ENCODE measurements at regions not wholly inside any gene's neighbourhood (a gene's known extent, or its start where the extent isn't known, plus 50 kb on each side); places are given as distances from the start of the nearest gene placed in this dataset.
"Not testable (repeated sequence)": the region's sequence is repeated elsewhere in the genome, so short reads cannot be mapped to it uniquely, and the experiment has no call there.

- no peak for DNase-seq (ENCODE audit: low read depth in 1 of 2, low spot score in 1 of 2)
- 71% methylated on average over 11 of the region's 11 CpGs for WGBS (ENCODE audit: missing lambda C conversion rate)
- POLR2A ChIA-PET = no interaction called here
- no peak for FAIRE-seq
- H3K27ac ChIP-seq = no peak overlapping the region
- H3K4me1 ChIP-seq = peaks cover 3% of the 10 kb centered on the region; the same call in 1 of the 3 replicates
- no peak overlapping the region for H3K4me2 ChIP-seq
- H3K4me3 ChIP-seq = no peak overlapping the region
- CTCF ChIA-PET = no interaction called here
- no peak for TF ChIP-seq E2F6 (IDR thresholded peaks at IDR 0.05; ENCODE audit: borderline replicate concordance, low read depth)
- TF ChIP-seq GATA3 (IDR thresholded peaks at IDR 0.05; ENCODE audit: borderline replicate concordance) = no peak
- no peak for TF ChIP-seq MAZ (IDR thresholded peaks at IDR 0.05; ENCODE audit: borderline replicate concordance, low read depth, low read length)
- no peak for TF ChIP-seq NR3C1 (IDR thresholded peaks at IDR 0.05)
- TF ChIP-seq HOXB13 (CRISPR knock-in tag; IDR thresholded peaks at IDR 0.05; ENCODE audit: low read depth) = no peak
- TF ChIP-seq ZSCAN20 (CRISPR knock-in tag; IDR thresholded peaks at IDR 0.05) = no peak
- TF ChIP-seq MYC (IDR thresholded peaks at IDR 0.05; ENCODE audit: borderline replicate concordance, low read length) = no peak
- H3K9me3 ChIP-seq = peaks cover 8% of the 10 kb centered on the region; the same call in 2 of the 3 replicates
- no peak for ATAC-seq
Measured at GRCh38 chr2:242065426-242065825, 195.9 kb downstream of the RTP5 start.

DNA sequence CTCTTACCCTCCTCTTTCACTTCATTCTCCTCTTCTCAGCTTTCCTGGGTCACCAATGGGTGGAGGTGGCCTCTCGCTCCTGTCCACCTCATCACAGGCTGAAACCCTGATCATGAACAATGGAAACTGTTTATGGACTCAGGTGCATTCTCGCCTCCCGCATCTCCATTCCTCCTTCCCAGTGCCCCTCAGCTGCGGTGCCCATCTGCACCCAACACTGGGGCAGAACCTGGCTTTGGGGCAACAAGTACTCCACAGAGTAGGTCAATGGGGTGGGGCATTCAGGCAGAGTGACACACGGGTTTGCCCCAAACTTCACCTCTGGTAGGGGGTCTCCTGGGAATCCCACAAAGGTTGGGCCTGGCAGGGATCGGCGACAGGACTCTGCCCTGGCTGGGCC is 199.5 kb downstream of the RTP5 start:
- Histone ChIP-seq H3K4me2 (no peak overlapping the region), H3K27ac (peak overlapping the region in 1 of 2 experiments; percentile 41; a peak in 3 of 6 replicates), H3K4me1 (peaks cover 5% of the 10 kb centered on the region; the same call in 1 of the 3 replicates), H3K4me3 (no peak overlapping the region), H3K9me3 (no peaks in the 10 kb centered on the region)
- ATAC-seq = no peak
- ChIA-PET CTCF (no interaction called here), POLR2A (no interaction called here)
- 84% methylated on average over 7 of the region's 7 CpGs for WGBS (ENCODE audit: missing lambda C conversion rate)
- no peak for TF ChIP-seq RAD21 (conservative IDR thresholded peaks at IDR 0.05 in 1 of 2, IDR thresholded peaks at IDR 0.05 in 1 of 2)
- no peak for DNase-seq (ENCODE audit: low read depth in 1 of 2, low spot score in 1 of 2)
- no peak for FAIRE-seq

- FAIRE-seq; H3K4me3 ChIP-seq; POLR2A ChIA-PET; H3K9me3 ChIP-seq; H3K4me1 ChIP-seq; DNase-seq (ENCODE audit: low read depth in 1 of 2, low spot score in 1 of 2): not testable (repeated sequence)
- 37% methylated on average over 12 of the region's 12 CpGs for WGBS (ENCODE audit: missing lambda C conversion rate)
- peak; percentile 33 to 46; a peak in 2 of 6 replicates for ATAC-seq
- peak overlapping the region; percentile 33 to 55; a peak in 3 of 6 replicates for H3K27ac ChIP-seq
- H3K4me2 ChIP-seq = peak overlapping the region; percentile 53
- CTCF ChIA-PET = interaction anchor here (1.0 kb wide), 1 partner anchor 119 kb away, joined by 3 read pairs; no protein-coding TSS in a partner anchor
Measured at GRCh38 chr2:242069938-242070395, 200.4 kb downstream of the RTP5 start.

GRCh38 chr2:242070726-242071125 is 201.2 kb downstream of the RTP5 start:
- WGBS (ENCODE audit: missing lambda C conversion rate) = 79% methylated on average over 11 of the region's 11 CpGs
- H3K4me3 ChIP-seq; DNase-seq (ENCODE audit: low read depth in 1 of 2, low spot score in 1 of 2); FAIRE-seq; H3K4me2 ChIP-seq; ATAC-seq; POLR2A ChIA-PET; H3K9me3 ChIP-seq: not testable (repeated sequence)
- H3K4me1 ChIP-seq = peaks cover 13% of the 10 kb centered on the region; the same call in 2 of the 3 replicates
- CTCF ChIA-PET = interaction anchor here (0.6 to 1.0 kb wide), 3 partner anchors 16 to 1838 kb away, joined by 3 read pairs; no protein-coding TSS in a partner anchor
- H3K27ac ChIP-seq = peak overlapping the region; percentile 33 to 55; a peak in 2 of 6 replicates

DNA sequence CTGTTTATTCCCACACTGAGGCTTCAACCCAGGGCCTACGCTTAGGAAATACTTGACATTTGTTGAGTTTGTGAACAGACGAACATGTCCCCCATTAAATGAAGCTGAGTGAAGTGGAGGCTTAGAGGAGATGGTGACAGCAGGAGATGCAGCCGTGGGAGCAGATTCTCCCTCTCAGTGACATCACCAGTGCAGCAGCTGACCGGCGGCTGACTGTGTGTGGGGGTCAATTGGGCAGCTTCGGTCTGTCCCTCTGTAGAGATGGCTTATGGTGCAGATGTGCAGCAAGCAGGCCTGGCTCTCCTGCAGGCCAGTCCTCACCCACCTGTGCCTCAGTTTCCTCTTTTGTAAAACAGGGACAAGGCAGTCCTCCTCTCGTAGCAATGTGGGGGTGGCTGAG is 201.8 kb downstream of the RTP5 start:
- POLR2A ChIA-PET; H3K4me2 ChIP-seq; H3K27ac ChIP-seq; H3K4me3 ChIP-seq; FAIRE-seq; H3K9me3 ChIP-seq; ATAC-seq; DNase-seq (ENCODE audit: low read depth in 1 of 2, low spot score in 1 of 2): not testable (repeated sequence)
- H3K4me1 ChIP-seq = peaks cover 18% of the 10 kb centered on the region; the same call in 2 of the 3 replicates
- 79% methylated on average over 6 of the region's 7 CpGs for WGBS (ENCODE audit: missing lambda C conversion rate)
- CTCF ChIA-PET = interaction anchor here (0.6 to 1.0 kb wide), 2 partner anchors 17 to 120 kb away, joined by 3 read pairs; no protein-coding TSS in a partner anchor

GRCh38 chr2:242071936-242072335 is 202.4 kb downstream of the RTP5 start:
- ATAC-seq = not testable (repeated sequence)

More at GRCh38 chr2:242071936-242072335, 202.4 kb downstream of the RTP5 start:
- FAIRE-seq; POLR2A ChIA-PET; CTCF ChIA-PET; DNase-seq (ENCODE audit: low read depth in 1 of 2, low spot score in 1 of 2); H3K9me3 ChIP-seq; H3K4me2 ChIP-seq; H3K27ac ChIP-seq; H3K4me3 ChIP-seq: not testable (repeated sequence)
- H3K4me1 ChIP-seq = peaks cover 18% of the 10 kb centered on the region; the same call in 2 of the 3 replicates
- 71% methylated on average over 11 of the region's 11 CpGs for WGBS (ENCODE audit: missing lambda C conversion rate)

Data from A549 (cell line).